ENCODE measurements at regions not wholly inside any gene's neighbourhood (a gene's known extent, or its start where the extent isn't known, plus 50 kb on each side); places are given as distances from the start of the nearest gene placed in this dataset.
"Not testable (repeated sequence)": the region's sequence is repeated elsewhere in the genome, so short reads cannot be mapped to it uniquely, and the experiment has no call there.

GRCh38 chr10:108048898-108049297, 884.4 kb upstream of the SORCS1 start:
- H3K4me3 Mint-ChIP-seq = no peak overlapping the region
- H3K36me3 Mint-ChIP-seq (ENCODE audit: low read depth) = no peaks in the 10 kb centered on the region
- no peaks in the 10 kb centered on the region for H3K27me3 Mint-ChIP-seq
- no peaks in the 10 kb centered on the region for H3K4me1 Mint-ChIP-seq
- DNase-seq = no peak
- POLR2A ChIA-PET = no interaction called here
- CTCF ChIA-PET = no interaction called here
- H3K27ac Mint-ChIP-seq = no peak overlapping the region
- peaks cover 5% of the 10 kb centered on the region for H3K9me3 Mint-ChIP-seq

GRCh38 chr10:108039821-108040584, 875.5 kb upstream of the SORCS1 start:
- Mint-ChIP-seq H3K36me3 (ENCODE audit: low read depth) (no peaks in the 10 kb centered on the region), H3K27ac (peak overlapping the region; percentile 58), H3K4me3 (no peak overlapping the region), H3K4me1 (peaks cover 4% of the 10 kb centered on the region), H3K9me3 (peaks cover 12% of the 10 kb centered on the region), H3K27me3 (no peaks in the 10 kb centered on the region)
- no peak for DNase-seq
- ChIA-PET CTCF (no interaction called here), POLR2A (no interaction called here)

- peaks cover 12% of the 10 kb centered on the region for H3K9me3 Mint-ChIP-seq
- ChIA-PET POLR2A (no interaction called here), CTCF (no interaction called here)
- peaks cover 4% of the 10 kb centered on the region for H3K4me1 Mint-ChIP-seq
- no peaks in the 10 kb centered on the region for H3K27me3 Mint-ChIP-seq
- no peak overlapping the region for H3K4me3 Mint-ChIP-seq
- no peaks in the 10 kb centered on the region for H3K36me3 Mint-ChIP-seq (ENCODE audit: low read depth)
- DNase-seq = no peak
- no peak overlapping the region for H3K27ac Mint-ChIP-seq
Measured at GRCh38 chr10:108037061-108037460, 872.6 kb upstream of the SORCS1 start.

GRCh38 chr10:108036265-108036664, 871.8 kb upstream of the SORCS1 start:
- Mint-ChIP-seq H3K36me3 (ENCODE audit: low read depth) (no peaks in the 10 kb centered on the region), H3K4me3 (no peak overlapping the region), H3K27me3 (no peaks in the 10 kb centered on the region), H3K9me3 (peaks cover 12% of the 10 kb centered on the region), H3K4me1 (peaks cover 4% of the 10 kb centered on the region), H3K27ac (no peak overlapping the region)
- CTCF ChIA-PET = no interaction called here
- POLR2A ChIA-PET = no interaction called here
- DNase-seq = no peak

- peaks cover 7% of the 10 kb centered on the region for H3K9me3 Mint-ChIP-seq
- no peaks in the 10 kb centered on the region for H3K36me3 Mint-ChIP-seq (ENCODE audit: low read depth)
- H3K27ac Mint-ChIP-seq = no peak overlapping the region
- ChIA-PET POLR2A (no interaction called here), CTCF (no interaction called here)
- H3K4me3 Mint-ChIP-seq = no peak overlapping the region
- peaks cover 1% of the 10 kb centered on the region for H3K4me1 Mint-ChIP-seq
- DNase-seq = no peak
- H3K27me3 Mint-ChIP-seq = no peaks in the 10 kb centered on the region
Measured at GRCh38 chr10:108034829-108035228, 870.3 kb upstream of the SORCS1 start.

- POLR2A ChIA-PET; CTCF ChIA-PET; H3K9me3 Mint-ChIP-seq; DNase-seq; H3K36me3 Mint-ChIP-seq (ENCODE audit: low read depth); H3K4me1 Mint-ChIP-seq; H3K4me3 Mint-ChIP-seq; H3K27me3 Mint-ChIP-seq; H3K27ac Mint-ChIP-seq: not testable (repeated sequence)
Measured at GRCh38 chr10:108033518-108033917, 869.0 kb upstream of the SORCS1 start.

- CTCF ChIA-PET = no interaction called here
- no peaks in the 10 kb centered on the region for H3K36me3 Mint-ChIP-seq (ENCODE audit: low read depth)
- no peaks in the 10 kb centered on the region for H3K4me1 Mint-ChIP-seq
- H3K9me3 Mint-ChIP-seq = peaks cover 3% of the 10 kb centered on the region
- H3K27me3 Mint-ChIP-seq = no peaks in the 10 kb centered on the region
- no peak overlapping the region for H3K4me3 Mint-ChIP-seq
- DNase-seq = no peak
- no peak overlapping the region for H3K27ac Mint-ChIP-seq
- POLR2A ChIA-PET = no interaction called here
Measured at GRCh38 chr10:108031505-108031904, 867.0 kb upstream of the SORCS1 start.

GRCh38 chr10:108014902-108015177, 850.3 kb upstream of the SORCS1 start:
- no peak overlapping the region for H3K27ac Mint-ChIP-seq
- no peak overlapping the region for H3K4me3 Mint-ChIP-seq
- H3K27me3 Mint-ChIP-seq = no peaks in the 10 kb centered on the region
- H3K9me3 Mint-ChIP-seq = peaks cover 7% of the 10 kb centered on the region
- ChIA-PET POLR2A (no interaction called here), CTCF (no interaction called here)
- DNase-seq = no peak
- no peaks in the 10 kb centered on the region for H3K4me1 Mint-ChIP-seq
- H3K36me3 Mint-ChIP-seq (ENCODE audit: low read depth) = no peaks in the 10 kb centered on the region

GRCh38 chr10:108014145-108014901, 849.8 kb upstream of the SORCS1 start:
- POLR2A ChIA-PET = no interaction called here
- Mint-ChIP-seq H3K27me3 (no peaks in the 10 kb centered on the region), H3K4me3 (no peak overlapping the region), H3K27ac (no peak overlapping the region), H3K9me3 (peaks cover 6% of the 10 kb centered on the region), H3K36me3 (ENCODE audit: low read depth) (no peaks in the 10 kb centered on the region), H3K4me1 (no peaks in the 10 kb centered on the region)
- no peak for DNase-seq
- CTCF ChIA-PET = no interaction called here

- no peaks in the 10 kb centered on the region for H3K36me3 Mint-ChIP-seq (ENCODE audit: low read depth)
- H3K9me3 Mint-ChIP-seq = peaks cover 12% of the 10 kb centered on the region
- ChIA-PET POLR2A (no interaction called here), CTCF (no interaction called here)
- H3K4me1 Mint-ChIP-seq = no peaks in the 10 kb centered on the region
- no peak overlapping the region for H3K27ac Mint-ChIP-seq
- DNase-seq = no peak
- H3K27me3 Mint-ChIP-seq = no peaks in the 10 kb centered on the region
- no peak overlapping the region for H3K4me3 Mint-ChIP-seq
Measured at GRCh38 chr10:108005627-108006026, 841.1 kb upstream of the SORCS1 start.

- Mint-ChIP-seq H3K27me3 (no peaks in the 10 kb centered on the region), H3K4me3 (no peak overlapping the region), H3K36me3 (ENCODE audit: low read depth) (no peaks in the 10 kb centered on the region), H3K27ac (no peak overlapping the region), H3K9me3 (peaks cover 12% of the 10 kb centered on the region), H3K4me1 (no peaks in the 10 kb centered on the region)
- CTCF ChIA-PET = interaction anchor here (0.6 kb wide), 1 partner anchor 51 kb away, joined by 3 read pairs; no protein-coding TSS in a partner anchor
- POLR2A ChIA-PET = no interaction called here
- DNase-seq = no peak
Measured at GRCh38 chr10:108003576-108003975, 839.1 kb upstream of the SORCS1 start.

- H3K4me1 Mint-ChIP-seq = no peaks in the 10 kb centered on the region
- no peaks in the 10 kb centered on the region for H3K36me3 Mint-ChIP-seq (ENCODE audit: low read depth)
- H3K27ac Mint-ChIP-seq = no peak overlapping the region
- H3K9me3 Mint-ChIP-seq = peaks cover 12% of the 10 kb centered on the region
- H3K4me3 Mint-ChIP-seq = no peak overlapping the region
- H3K27me3 Mint-ChIP-seq = no peaks in the 10 kb centered on the region
- CTCF ChIA-PET = no interaction called here
- POLR2A ChIA-PET = no interaction called here
- DNase-seq = no peak
Measured at GRCh38 chr10:108003061-108003460, 838.6 kb upstream of the SORCS1 start.

- Mint-ChIP-seq H3K36me3 (ENCODE audit: low read depth) (no peaks in the 10 kb centered on the region), H3K4me3 (no peak overlapping the region), H3K4me1 (no peaks in the 10 kb centered on the region), H3K27me3 (no peaks in the 10 kb centered on the region), H3K27ac (no peak overlapping the region), H3K9me3 (peaks cover 7% of the 10 kb centered on the region)
- no peak for DNase-seq
- ChIA-PET CTCF (no interaction called here), POLR2A (no interaction called here)
Measured at GRCh38 chr10:108000365-108000764, 835.9 kb upstream of the SORCS1 start.

GRCh38 chr10:107994621-107995270, 830.2 kb upstream of the SORCS1 start:
- H3K4me3 Mint-ChIP-seq = no peak overlapping the region
- no peak overlapping the region for H3K27ac Mint-ChIP-seq
- H3K4me1 Mint-ChIP-seq = no peaks in the 10 kb centered on the region
- H3K36me3 Mint-ChIP-seq (ENCODE audit: low read depth) = no peaks in the 10 kb centered on the region
- ChIA-PET CTCF (no interaction called here), POLR2A (no interaction called here)
- no peak for DNase-seq
- H3K9me3 Mint-ChIP-seq = peaks cover 3% of the 10 kb centered on the region
- H3K27me3 Mint-ChIP-seq = no peaks in the 10 kb centered on the region

Measured in activated CD4-positive, alpha-beta T cell treated with anti-CD3 and anti-CD28 coated beads, Interleukin-2, amount 10 ng/mL, durations not matched to agents 7 days and 5 days (primary cell).